Activated naive CD4-positive, alpha-beta T cell treated with anti-CD3 and anti-CD28 coated beads, Interleukin-2, amount 50 U/mL, for 24 hours (primary cell): ENCODE measurements at regions not wholly inside any gene's neighbourhood (a gene's known extent, or its start where the extent isn't known, plus 50 kb on each side); places are given as distances from the start of the nearest gene placed in this dataset.

Source experiments
- H3K27ac Mint-ChIP-seq: one replicate; pipeline ENCODE4 v1.8.0; 2021; ENCODE audit warnings: mild to moderate bottlenecking, mixed read lengths
- H3K27me3 Mint-ChIP-seq: one replicate; pipeline ENCODE4 v1.8.0; 2021; ENCODE audit warnings: mixed read lengths
- H3K36me3 Mint-ChIP-seq: one replicate; pipeline ENCODE4 v1.8.0; 2021; ENCODE audit warnings: mixed read lengths
- H3K4me1 Mint-ChIP-seq: one replicate; pipeline ENCODE4 v1.8.0; 2021; ENCODE audit warnings: mixed read lengths
- H3K4me3 Mint-ChIP-seq: one replicate; pipeline ENCODE4 v1.8.0; 2021; ENCODE audit warnings: mild to moderate bottlenecking, mixed read lengths
- H3K9me3 Mint-ChIP-seq: one replicate; pipeline ENCODE4 v1.8.0; 2021; ENCODE audit warnings: mixed read lengths

- H3K36me3 Mint-ChIP-seq, result no peaks in the 10 kb centered on the region
- H3K4me3 Mint-ChIP-seq, result no peak overlapping the region
- H3K9me3 Mint-ChIP-seq, result no peaks in the 10 kb centered on the region
- H3K27me3 Mint-ChIP-seq, result peaks cover 2% of the 10 kb centered on the region
- no peak overlapping the region for H3K27ac Mint-ChIP-seq
- H3K4me1 Mint-ChIP-seq, result no peaks in the 10 kb centered on the region
These were observed 248.8 kb downstream of the HS3ST3A1 start for GRCh38 chr17:13352747-13353415.

- no peak overlapping the region for H3K27ac Mint-ChIP-seq
- H3K4me1 Mint-ChIP-seq, result no peaks in the 10 kb centered on the region
- peaks cover 2% of the 10 kb centered on the region for H3K27me3 Mint-ChIP-seq
- no peaks in the 10 kb centered on the region for H3K9me3 Mint-ChIP-seq
- H3K36me3 Mint-ChIP-seq, result no peaks in the 10 kb centered on the region
- no peak overlapping the region for H3K4me3 Mint-ChIP-seq
These were observed 250.7 kb downstream of the HS3ST3A1 start for GRCh38 chr17:13351046-13351445.

DNA sequence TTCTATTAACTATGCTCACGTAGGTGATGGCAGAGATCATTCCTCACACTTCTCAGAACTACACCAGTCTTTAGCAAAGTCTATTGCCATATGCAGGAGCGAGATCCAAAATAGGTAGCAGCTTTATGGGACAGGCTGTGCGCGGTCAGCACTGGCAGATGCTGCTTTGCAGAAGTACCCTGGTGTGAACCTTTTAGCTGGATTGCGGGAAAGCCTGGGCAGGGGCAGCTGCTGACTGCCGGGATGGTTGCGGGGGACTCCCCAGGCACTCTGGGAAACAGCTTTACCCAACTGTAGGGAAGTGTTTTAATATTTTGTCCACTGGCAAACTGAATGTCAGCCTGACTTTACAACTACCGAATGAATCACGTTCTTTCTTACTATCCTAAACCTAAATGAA, 251.3 kb downstream of the HS3ST3A1 start:
- no peaks in the 10 kb centered on the region for H3K36me3 Mint-ChIP-seq
- no peak overlapping the region for H3K4me3 Mint-ChIP-seq
- no peak overlapping the region for H3K27ac Mint-ChIP-seq
- no peaks in the 10 kb centered on the region for H3K9me3 Mint-ChIP-seq
- no peaks in the 10 kb centered on the region for H3K4me1 Mint-ChIP-seq
- H3K27me3 Mint-ChIP-seq, result peaks cover 2% of the 10 kb centered on the region

DNA sequence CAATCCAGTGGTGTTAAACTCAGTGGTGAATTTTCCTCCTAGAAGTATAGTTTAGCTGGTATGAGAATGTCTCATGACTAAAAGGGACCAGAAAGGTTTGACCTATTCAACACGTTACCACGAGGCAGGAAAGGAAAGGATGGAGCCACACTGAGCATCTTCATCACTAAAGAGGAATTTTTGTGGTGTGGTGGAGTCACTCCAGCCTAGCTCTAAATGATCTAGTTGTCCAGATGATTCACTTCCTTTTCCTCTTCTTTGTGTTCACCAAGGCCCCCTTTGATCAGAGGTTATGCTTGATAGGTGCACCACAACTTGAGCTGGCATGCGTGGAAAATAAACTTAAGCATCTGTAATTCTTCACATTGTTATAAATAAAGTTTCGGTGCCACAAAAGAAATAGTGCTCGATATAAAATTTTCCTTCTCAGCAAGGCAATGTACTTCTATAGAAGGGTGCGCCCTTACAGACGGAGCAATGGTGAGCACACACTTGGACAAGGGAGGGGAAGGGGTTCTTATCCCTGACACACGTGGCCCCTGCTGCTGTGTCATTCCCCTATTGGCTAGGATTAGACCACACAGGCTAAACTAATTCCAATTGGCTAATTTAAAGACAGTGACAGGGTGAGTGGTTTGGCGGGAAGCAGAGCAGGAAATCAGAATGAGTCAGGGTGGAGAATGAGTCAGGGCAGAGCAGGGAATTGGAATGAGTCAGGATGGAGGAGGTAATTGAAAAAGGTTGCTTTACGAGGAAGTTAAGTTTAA, 254.6 kb downstream of the HS3ST3A1 start:
- Mint-ChIP-seq H3K9me3 (no peaks in the 10 kb centered on the region), H3K36me3 (no peaks in the 10 kb centered on the region), H3K27me3 (peaks cover 2% of the 10 kb centered on the region), H3K4me3 (no peak overlapping the region), H3K4me1 (no peaks in the 10 kb centered on the region), H3K27ac (no peak overlapping the region)

DNA sequence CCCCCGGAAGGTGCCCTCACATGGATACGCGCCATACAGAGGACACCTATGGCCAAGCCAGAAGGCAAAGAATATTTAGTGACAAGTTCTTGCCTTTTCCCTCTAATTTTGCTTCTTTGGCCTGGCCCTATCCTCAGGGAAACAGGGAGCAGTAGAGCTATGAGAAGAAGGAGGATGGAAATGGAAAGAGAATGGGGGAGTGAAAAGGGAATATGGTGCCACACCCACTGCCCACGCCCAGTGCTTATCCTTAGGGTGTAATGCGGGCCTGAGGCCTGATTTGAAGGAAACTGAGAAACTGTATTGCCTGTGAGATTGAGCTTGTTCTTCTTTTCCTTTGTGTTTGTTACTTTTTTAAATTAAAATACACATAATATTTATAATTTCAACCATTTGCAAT, 255.1 kb downstream of the HS3ST3A1 start:
- Mint-ChIP-seq H3K27me3 (no peaks in the 10 kb centered on the region), H3K36me3 (no peaks in the 10 kb centered on the region), H3K4me3 (no peak overlapping the region), H3K9me3 (no peaks in the 10 kb centered on the region), H3K4me1 (no peaks in the 10 kb centered on the region), H3K27ac (no peak overlapping the region)

DNA sequence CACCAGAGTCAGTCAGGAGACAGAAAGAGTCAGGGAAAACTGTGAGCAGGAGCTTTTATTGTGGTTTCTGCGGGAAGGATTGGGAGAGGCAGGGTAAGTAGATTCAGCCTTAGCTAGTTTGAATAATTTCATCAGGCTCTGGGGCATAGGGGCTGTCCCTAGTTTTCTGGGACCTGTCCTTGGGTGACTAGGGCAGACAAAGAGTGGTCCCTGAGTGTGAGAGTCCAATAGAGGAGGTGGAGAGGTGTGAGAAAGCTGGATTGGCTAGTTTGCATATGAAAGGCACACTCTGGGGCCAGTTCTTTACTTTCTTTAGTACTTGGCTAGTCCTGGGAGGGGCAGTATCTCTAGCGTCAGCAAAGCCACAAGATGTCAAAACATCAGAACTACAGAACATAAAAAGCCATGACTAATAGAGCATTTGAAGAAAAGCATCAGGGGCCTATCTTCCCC, 255.6 kb downstream of the HS3ST3A1 start:
- no peaks in the 10 kb centered on the region for H3K9me3 Mint-ChIP-seq
- no peaks in the 10 kb centered on the region for H3K36me3 Mint-ChIP-seq
- no peak overlapping the region for H3K27ac Mint-ChIP-seq
- H3K4me3 Mint-ChIP-seq, result no peak overlapping the region
- peaks cover under 1% of the 10 kb centered on the region for H3K27me3 Mint-ChIP-seq
- H3K4me1 Mint-ChIP-seq, result no peaks in the 10 kb centered on the region

DNA sequence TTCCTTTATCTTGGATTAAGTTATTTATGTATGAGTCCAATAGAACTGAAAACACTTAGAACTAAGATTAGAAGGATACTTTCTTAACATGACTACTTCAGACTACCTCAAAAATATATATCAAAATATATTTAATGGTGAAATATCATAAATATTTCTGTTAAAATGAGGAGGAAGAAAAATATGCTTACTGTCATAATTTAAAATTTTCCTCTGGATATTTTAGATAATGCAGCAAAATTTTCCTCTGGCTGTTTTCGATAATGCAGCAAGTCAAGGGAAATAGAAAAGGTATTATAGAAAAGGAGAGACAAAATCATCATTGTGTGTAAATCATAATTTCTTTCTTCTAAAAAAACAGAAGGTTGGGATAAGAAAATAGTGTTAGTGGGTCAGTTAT, 263.3 kb downstream of the HS3ST3A1 start:
- Mint-ChIP-seq H3K4me1 (peaks cover 5% of the 10 kb centered on the region), H3K36me3 (no peaks in the 10 kb centered on the region), H3K4me3 (no peak overlapping the region), H3K9me3 (no peaks in the 10 kb centered on the region), H3K27me3 (peaks cover 15% of the 10 kb centered on the region), H3K27ac (no peak overlapping the region)

DNA sequence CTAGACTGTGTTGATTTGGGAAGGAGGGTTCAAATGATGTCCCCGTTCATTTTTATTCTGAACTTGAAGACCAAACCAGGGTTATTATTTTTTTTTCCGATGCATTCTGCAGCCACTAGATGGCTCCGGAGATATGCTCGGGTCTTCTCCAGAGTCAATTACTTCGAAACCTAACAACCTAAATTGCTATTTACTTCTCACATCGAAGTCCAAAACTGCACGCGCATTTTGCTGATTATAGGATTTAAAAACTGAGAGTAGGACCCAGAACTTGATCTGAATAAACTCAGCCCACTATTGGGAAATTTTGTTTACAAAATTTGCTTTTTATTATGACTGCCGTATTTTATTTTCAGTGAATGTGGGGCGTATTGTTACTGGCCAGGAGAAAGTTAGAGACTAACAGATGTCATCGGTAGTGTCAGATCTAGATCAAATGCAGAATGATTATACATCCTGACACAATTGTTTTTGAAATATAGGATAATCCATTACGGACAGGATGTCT, 263.8 kb downstream of the HS3ST3A1 start:
- Mint-ChIP-seq H3K27ac (no peak overlapping the region), H3K9me3 (no peaks in the 10 kb centered on the region), H3K36me3 (no peaks in the 10 kb centered on the region), H3K4me1 (peaks cover 5% of the 10 kb centered on the region), H3K27me3 (peaks cover 15% of the 10 kb centered on the region), H3K4me3 (peak overlapping the region; percentile 56)

GRCh38 chr17:13337151-13337550, 264.6 kb downstream of the HS3ST3A1 start:
- Mint-ChIP-seq H3K4me3 (no peak overlapping the region), H3K27ac (no peak overlapping the region), H3K9me3 (no peaks in the 10 kb centered on the region), H3K4me1 (peaks cover 5% of the 10 kb centered on the region), H3K36me3 (no peaks in the 10 kb centered on the region), H3K27me3 (peaks cover 19% of the 10 kb centered on the region)

- Mint-ChIP-seq H3K27me3 (peaks cover 12% of the 10 kb centered on the region), H3K4me3 (no peak overlapping the region), H3K36me3 (no peaks in the 10 kb centered on the region), H3K4me1 (peaks cover 5% of the 10 kb centered on the region), H3K27ac (no peak overlapping the region), H3K9me3 (no peaks in the 10 kb centered on the region)
These were observed 267.4 kb downstream of the HS3ST3A1 start for GRCh38 chr17:13334374-13334773.

DNA sequence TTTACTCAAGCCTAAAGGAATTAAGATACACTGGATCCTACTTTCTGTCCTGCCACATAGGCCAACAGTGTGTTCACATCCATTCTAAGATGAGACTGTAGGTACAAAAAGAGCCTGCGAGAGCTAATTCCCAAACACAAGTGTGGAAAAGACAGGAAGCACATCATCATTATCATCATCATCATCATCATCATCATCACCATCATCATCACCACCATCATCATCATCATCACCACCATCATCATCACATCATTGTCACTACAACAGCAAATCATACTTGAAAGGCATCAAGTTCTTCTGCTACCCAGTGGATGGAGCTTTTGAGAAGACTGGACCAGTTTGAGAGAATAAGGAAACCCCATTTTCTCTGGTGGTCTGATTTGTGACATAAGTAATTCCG, 268.1 kb downstream of the HS3ST3A1 start:
- no peak overlapping the region for H3K27ac Mint-ChIP-seq
- no peaks in the 10 kb centered on the region for H3K36me3 Mint-ChIP-seq
- no peak overlapping the region for H3K4me3 Mint-ChIP-seq
- peaks cover 12% of the 10 kb centered on the region for H3K27me3 Mint-ChIP-seq
- peaks cover 5% of the 10 kb centered on the region for H3K4me1 Mint-ChIP-seq
- H3K9me3 Mint-ChIP-seq, result no peaks in the 10 kb centered on the region

- Mint-ChIP-seq H3K4me1 (no peaks in the 10 kb centered on the region), H3K9me3 (no peaks in the 10 kb centered on the region), H3K27me3 (peaks cover 11% of the 10 kb centered on the region), H3K36me3 (no peaks in the 10 kb centered on the region), H3K27ac (no peak overlapping the region), H3K4me3 (no peak overlapping the region)
These were observed 269.5 kb downstream of the HS3ST3A1 start for GRCh38 chr17:13332207-13332606.

DNA sequence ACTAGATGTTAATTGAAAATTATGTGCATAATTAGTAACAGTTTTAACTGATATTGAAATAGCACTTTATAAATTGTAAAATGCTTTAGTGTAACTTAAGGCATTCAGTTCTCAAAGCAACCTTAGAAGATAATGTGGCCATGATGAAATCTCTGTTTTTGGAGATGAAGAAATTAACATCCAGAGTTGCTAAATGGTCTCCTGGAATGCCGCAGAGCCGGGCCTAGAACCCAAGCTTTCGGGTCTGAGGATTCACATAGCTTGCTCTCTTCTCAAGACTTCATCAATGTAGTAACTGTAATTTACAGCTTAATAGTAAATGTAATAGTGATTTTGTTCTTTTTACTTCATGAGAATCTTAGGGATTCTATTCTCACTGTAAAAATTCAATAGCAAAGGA, 272.3 kb downstream of the HS3ST3A1 start:
- no peaks in the 10 kb centered on the region for H3K36me3 Mint-ChIP-seq
- H3K4me3 Mint-ChIP-seq, result no peak overlapping the region
- H3K27me3 Mint-ChIP-seq, result peaks cover 8% of the 10 kb centered on the region
- no peaks in the 10 kb centered on the region for H3K9me3 Mint-ChIP-seq
- H3K4me1 Mint-ChIP-seq, result no peaks in the 10 kb centered on the region
- no peak overlapping the region for H3K27ac Mint-ChIP-seq

GRCh38 chr17:13323990-13324389, 277.7 kb downstream of the HS3ST3A1 start:
- Mint-ChIP-seq H3K4me3 (no peak overlapping the region), H3K27ac (no peak overlapping the region), H3K36me3 (no peaks in the 10 kb centered on the region), H3K4me1 (no peaks in the 10 kb centered on the region), H3K27me3 (peaks cover 5% of the 10 kb centered on the region), H3K9me3 (no peaks in the 10 kb centered on the region)

DNA sequence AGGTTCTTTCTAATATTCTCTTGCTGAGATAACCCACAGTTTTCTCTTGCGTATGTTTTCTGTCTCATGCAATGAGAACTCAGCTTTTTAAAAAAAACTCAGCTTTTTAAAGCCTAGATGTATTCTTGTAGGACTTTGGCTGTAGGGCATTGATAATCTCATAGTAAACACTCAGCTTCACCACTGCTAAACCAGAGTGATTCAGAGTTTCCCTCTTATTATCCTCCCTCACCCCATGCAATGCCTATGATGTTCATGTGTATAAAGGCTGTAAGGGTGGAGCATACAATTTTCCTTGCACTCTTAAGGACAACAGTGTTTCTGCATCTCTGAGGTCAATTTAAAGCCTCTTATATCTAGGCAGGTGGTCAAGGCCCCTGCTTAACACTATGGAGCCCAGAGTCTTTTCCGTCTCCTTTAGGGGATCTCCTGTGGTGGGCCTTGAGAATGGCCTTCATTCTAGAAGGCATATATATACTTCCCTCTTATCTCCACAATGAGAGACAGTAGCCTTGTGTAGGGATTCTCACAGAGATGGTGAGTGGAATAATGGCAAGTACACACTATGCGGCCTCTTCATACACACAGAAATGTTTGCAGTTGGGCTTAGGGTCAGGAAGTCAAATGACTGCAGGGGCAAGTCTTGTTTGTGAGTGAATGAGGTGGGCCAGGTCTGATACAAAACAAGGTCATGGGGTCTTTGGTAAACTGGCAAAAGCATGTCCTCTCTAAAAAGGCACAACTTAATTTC, 279.6 kb downstream of the HS3ST3A1 start:
- no peaks in the 10 kb centered on the region for H3K9me3 Mint-ChIP-seq
- H3K4me3 Mint-ChIP-seq, result no peak overlapping the region
- H3K27ac Mint-ChIP-seq, result no peak overlapping the region
- no peaks in the 10 kb centered on the region for H3K4me1 Mint-ChIP-seq
- H3K36me3 Mint-ChIP-seq, result no peaks in the 10 kb centered on the region
- H3K27me3 Mint-ChIP-seq, result peaks cover 5% of the 10 kb centered on the region
